ENCODE measurements at regions not wholly inside any gene's neighbourhood (a gene's known extent, or its start where the extent isn't known, plus 50 kb on each side); places are given as distances from the start of the nearest gene placed in this dataset.

- Mint-ChIP-seq H3K9me3 (no peaks in the 10 kb centered on the region), H3K36me3 (ENCODE audit: insufficient read depth in 1 of 3, low read depth in 3 of 3) (no peaks in the 10 kb centered on the region), H3K27me3 (ENCODE audit: low read depth) (no peaks in the 10 kb centered on the region), H3K4me1 (no peaks in the 10 kb centered on the region; a peak in 1 of 4 replicates), H3K27ac (no peak overlapping the region), H3K4me3 (no peak overlapping the region)
- Histone ChIP-seq H3K23ac (ENCODE audit: insufficient read length, low read depth, low read length) (no peak overlapping the region), H2AFZ (ENCODE audit: low read length) (no peak overlapping the region), H3K4ac (ENCODE audit: low read depth, low read length) (no peak overlapping the region), H2BK5ac (ENCODE audit: insufficient read length, low read length) (no peak overlapping the region), H2AK5ac (ENCODE audit: insufficient read length, low read length) (no peak overlapping the region), H4K20me1 (ENCODE audit: control insufficient read depth, insufficient read depth, insufficient read length) (no peaks in the 10 kb centered on the region), H4K91ac (ENCODE audit: insufficient read length, low read depth, low read length) (no peak overlapping the region), H3K14ac (ENCODE audit: insufficient read depth, low read length) (no peak overlapping the region), H3T11ph (ENCODE audit: low read length) (no peak overlapping the region), H3K4me2 (ENCODE audit: insufficient read depth, insufficient read length, low read length) (no peak overlapping the region), H2BK15ac (ENCODE audit: low read depth, low read length) (no peak overlapping the region), H3K56ac (ENCODE audit: insufficient read length, low read depth, low read length) (no peak overlapping the region), H3K27ac (ENCODE audit: insufficient read length, low read depth, low read length) (no peak overlapping the region), H3K23me2 (ENCODE audit: insufficient read length, low read depth, low read length, poor library complexity, severe bottlenecking) (no peaks in the 10 kb centered on the region), H3K4me1 (ENCODE audit: insufficient read depth, low read length) (no peaks in the 10 kb centered on the region), H4K5ac (ENCODE audit: insufficient read length, low read depth, low read length) (no peak overlapping the region), H3K27me3 (ENCODE audit: insufficient read depth, low read length) (no peaks in the 10 kb centered on the region), H2BK120ac (ENCODE audit: low read depth, low read length, poor library complexity, severe bottlenecking) (no peak overlapping the region), H2BK12ac (ENCODE audit: insufficient read length, low read depth, low read length) (no peak overlapping the region), H3K79me2 (ENCODE audit: insufficient read depth, low read length) (no peaks in the 10 kb centered on the region), H3K9me3 (ENCODE audit: control insufficient read depth, low read depth, low read length) (no peaks in the 10 kb centered on the region), H3K79me1 (ENCODE audit: insufficient read depth, low read depth, low read length, poor library complexity, severe bottlenecking) (no peaks in the 10 kb centered on the region), H3K9ac (ENCODE audit: extremely low read depth, insufficient read length, low read length) (no peak overlapping the region), H2BK20ac (ENCODE audit: low read depth, low read length, poor library complexity, severe bottlenecking) (no peak overlapping the region), H3K18ac (ENCODE audit: insufficient read length, low read depth, low read length) (no peak overlapping the region), H4K8ac (replicated peaks; ENCODE audit: insufficient read length, low read depth, low read length) (no peak overlapping the region)
- no peak for TF ChIP-seq CTCF (conservative IDR thresholded peaks at IDR 0.05)
- no peak for DNase-seq
- WGBS (ENCODE audit: extremely low coverage, insufficient read length, low lambda C conversion rate): no CpG with 5 or more reads among the region's 5 CpGs
Measured at GRCh38 chr3:22606461-22606860, 596.7 kb upstream of the UBE2E2 start.
